SU-DHL-6 (cell line): ENCODE measurements at regions not wholly inside any gene's neighbourhood (a gene's known extent, or its start where the extent isn't known, plus 50 kb on each side); places are given as distances from the start of the nearest gene placed in this dataset.

Source experiments
- H2AFZ ChIP-seq: fragments of 200-600 bp; sonication (generic); 2 replicates; pipeline ENCODE4 v1.6.1; 2014; ENCODE audit warnings: low read depth, mild to moderate bottlenecking, moderate library complexity, mixed read lengths, antibody characterized with exemption, low read length; ENCODE audit not compliant: severe bottlenecking
- H3F3A ChIP-seq: fragments of 200-600 bp; shearing (Covaris generic); 2 replicates; pipeline ENCODE4 v1.6.0; 2016; ENCODE audit warnings: antibody characterized with exemption, mild to moderate bottlenecking; ENCODE audit not compliant: insufficient read depth
- H3K27ac ChIP-seq: fragments of 200-600 bp; sonication (generic); 2 replicates; pipeline ENCODE4 v1.5.1; 2016; ENCODE audit warnings: low read depth, mild to moderate bottlenecking, low read length, moderate library complexity, mixed read lengths
- H3K27me3 ChIP-seq: fragments of 200-600 bp; sonication (generic), shearing (Covaris generic); 2 replicates; pipeline ENCODE4 v1.6.0; 2014; ENCODE audit warnings: mild to moderate bottlenecking, low read length
- H3K36me3 ChIP-seq: fragments of 200-600 bp; sonication (generic); 2 replicates; pipeline ENCODE4 v1.6.1; 2014; ENCODE audit warnings: mild to moderate bottlenecking, low read length, mixed read lengths
- H3K4me2 ChIP-seq: fragments of 300-600, 200-600 bp; shearing (Covaris generic), sonication (generic); 2 replicates; pipeline ENCODE4 v1.6.0; 2014; ENCODE audit warnings: low read length, low read depth, mild to moderate bottlenecking; ENCODE audit not compliant: poor library complexity, severe bottlenecking
- H3K4me3 ChIP-seq: fragments of 200-600 bp; sonication (generic); 2 replicates; pipeline ENCODE4 v1.5.1; 2014; ENCODE audit warnings: antibody characterized with exemption, low read length, mild to moderate bottlenecking, mixed read lengths; ENCODE audit not compliant: insufficient read depth, poor library complexity, severe bottlenecking
- H3K79me2 ChIP-seq: fragments of 200-600 bp; sonication (generic); 2 replicates; pipeline ENCODE4 v1.6.1; 2014; ENCODE audit warnings: mild to moderate bottlenecking, low read length, moderate library complexity; ENCODE audit not compliant: insufficient read depth
- H3K9ac ChIP-seq: fragments of 200-600 bp; sonication (generic); 2 replicates; pipeline ENCODE4 v1.7.0; 2014; ENCODE audit warnings: mild to moderate bottlenecking, low read length
- H3K9me2 ChIP-seq: fragments of 200-600 bp; sonication (generic); replicated peaks from 2 replicates; pipeline ENCODE4 v1.6.1; 2014; ENCODE audit warnings: low read length; ENCODE audit not compliant: insufficient read depth
- H3K9me3 ChIP-seq: fragments of 200-600 bp; sonication (generic); 2 replicates; pipeline ENCODE4 v1.6.1; 2014; ENCODE audit warnings: low read length, mixed read lengths; ENCODE audit not compliant: insufficient read depth
- H4K20me1 ChIP-seq: fragments of 200-600 bp; sonication (generic); 2 replicates; pipeline ENCODE4 v1.6.1; 2014; ENCODE audit warnings: low read depth, mild to moderate bottlenecking, antibody characterized with exemption, low read length, moderate library complexity, mixed read lengths
- EZH2phosphoT487 ChIP-seq: fragments of 200-600 bp; sonication (generic), shearing (Covaris generic); conservative IDR thresholded peaks from 2 replicates; pipeline ENCODE4 v1.6.1; 2018; ENCODE audit warnings: mild to moderate bottlenecking, antibody characterized with exemption, low read length, moderate library complexity, mixed read lengths
- TF ChIP-seq, protein P1 (sequence below): fragments of 200-600 bp; sonication (generic); IDR thresholded peaks from one replicate; pipeline ENCODE4 v1.5.1; 2017; ENCODE audit warnings: antibody characterized with exemption, mild to moderate bottlenecking, low read length, moderate library complexity; ENCODE audit not compliant: insufficient read depth, poor library complexity, severe bottlenecking

DNA sequence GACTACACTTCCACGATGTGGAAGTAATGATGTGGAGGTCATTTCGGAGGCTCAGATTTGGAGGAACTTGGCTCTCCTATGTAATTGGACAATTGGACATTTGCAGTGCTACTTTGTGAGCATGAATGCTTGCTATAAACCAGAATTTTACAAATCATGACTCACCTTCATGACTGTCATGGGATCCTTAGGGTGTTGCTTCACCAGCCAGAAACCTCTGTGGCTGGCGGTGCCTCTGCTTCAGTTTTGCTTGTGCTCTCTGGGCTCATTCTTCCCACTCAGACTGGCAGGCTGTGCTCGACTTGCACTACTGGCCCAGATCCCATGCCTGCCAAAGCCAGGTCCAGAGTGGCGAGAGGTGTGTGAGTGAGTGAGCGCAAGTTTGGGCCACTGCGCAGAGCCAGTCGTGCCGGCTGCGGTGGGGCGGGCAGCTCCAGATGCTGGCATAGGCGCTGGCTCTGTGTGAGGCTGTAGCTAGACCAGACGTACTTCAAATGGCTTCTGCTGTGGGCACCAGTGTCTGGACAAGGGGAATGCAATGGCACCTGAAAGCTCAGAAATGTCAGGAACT lies 387.8 kb downstream of the AEBP2 start:
- H3K27me3 ChIP-seq: no peaks in the 10 kb centered on the region
- H3K27ac ChIP-seq: no peak overlapping the region
- no peaks in the 10 kb centered on the region for H3K79me2 ChIP-seq
- H4K20me1 ChIP-seq: no peaks in the 10 kb centered on the region
- H3K9ac ChIP-seq: no peak overlapping the region
- no peak overlapping the region for H3K4me3 ChIP-seq
- H3K36me3 ChIP-seq: no peaks in the 10 kb centered on the region
- TF ChIP-seq, protein P1, sequence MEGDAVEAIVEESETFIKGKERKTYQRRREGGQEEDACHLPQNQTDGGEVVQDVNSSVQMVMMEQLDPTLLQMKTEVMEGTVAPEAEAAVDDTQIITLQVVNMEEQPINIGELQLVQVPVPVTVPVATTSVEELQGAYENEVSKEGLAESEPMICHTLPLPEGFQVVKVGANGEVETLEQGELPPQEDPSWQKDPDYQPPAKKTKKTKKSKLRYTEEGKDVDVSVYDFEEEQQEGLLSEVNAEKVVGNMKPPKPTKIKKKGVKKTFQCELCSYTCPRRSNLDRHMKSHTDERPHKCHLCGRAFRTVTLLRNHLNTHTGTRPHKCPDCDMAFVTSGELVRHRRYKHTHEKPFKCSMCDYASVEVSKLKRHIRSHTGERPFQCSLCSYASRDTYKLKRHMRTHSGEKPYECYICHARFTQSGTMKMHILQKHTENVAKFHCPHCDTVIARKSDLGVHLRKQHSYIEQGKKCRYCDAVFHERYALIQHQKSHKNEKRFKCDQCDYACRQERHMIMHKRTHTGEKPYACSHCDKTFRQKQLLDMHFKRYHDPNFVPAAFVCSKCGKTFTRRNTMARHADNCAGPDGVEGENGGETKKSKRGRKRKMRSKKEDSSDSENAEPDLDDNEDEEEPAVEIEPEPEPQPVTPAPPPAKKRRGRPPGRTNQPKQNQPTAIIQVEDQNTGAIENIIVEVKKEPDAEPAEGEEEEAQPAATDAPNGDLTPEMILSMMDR: no peak
- no peak for TF ChIP-seq EZH2phosphoT487
- no peaks in the 10 kb centered on the region for H3F3A ChIP-seq
- no peaks in the 10 kb centered on the region for H3K9me2 ChIP-seq
- no peak overlapping the region for H2AFZ ChIP-seq
- 0 out of 2 replicates have a peak, but pooled peaks cover 4% of the 10 kb centered on the region for H3K9me3 ChIP-seq
- no peak overlapping the region for H3K4me2 ChIP-seq

DNA sequence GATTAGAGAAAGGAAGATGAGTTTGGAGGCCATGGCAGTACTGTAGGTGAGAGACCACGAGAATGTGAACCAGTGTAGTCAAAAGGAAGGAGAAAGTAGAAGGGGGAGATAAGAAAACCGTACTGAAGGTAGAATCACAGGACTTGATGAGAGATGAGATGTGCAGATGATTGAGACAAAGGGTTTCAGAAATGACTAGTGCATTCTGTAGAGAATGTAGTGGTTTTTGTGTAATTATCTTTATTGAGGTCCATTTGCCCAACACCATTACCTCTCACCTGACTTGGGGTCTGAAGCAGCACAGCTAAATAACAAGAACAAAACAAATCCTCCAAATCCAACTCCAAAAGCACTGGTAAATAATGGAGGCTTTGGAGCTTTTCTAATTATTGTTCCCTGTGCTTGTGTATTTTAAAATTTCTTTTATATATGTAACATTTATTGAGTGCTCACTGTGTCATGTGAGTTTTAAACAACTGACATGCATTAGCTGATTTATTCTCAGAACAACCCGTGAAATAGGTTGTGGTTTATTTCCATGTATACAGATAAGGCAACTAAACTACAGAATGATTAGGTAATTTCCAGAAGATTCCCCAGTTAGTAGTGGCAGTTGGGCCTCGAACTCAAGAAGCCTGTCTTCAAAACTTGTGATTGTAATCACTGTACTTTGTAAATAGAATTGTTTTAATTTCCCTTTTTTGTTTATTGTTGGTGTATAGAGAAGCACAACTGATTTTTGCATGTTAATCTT lies 390.0 kb downstream of the AEBP2 start:
- no peak for TF ChIP-seq EZH2phosphoT487
- TF ChIP-seq, protein P1: no peak
- H3K9ac ChIP-seq: no peak overlapping the region
- no peaks in the 10 kb centered on the region for H3K79me2 ChIP-seq
- 0 out of 2 replicates have a peak, but pooled peaks cover 4% of the 10 kb centered on the region for H3K9me3 ChIP-seq
- H4K20me1 ChIP-seq: no peaks in the 10 kb centered on the region
- no peaks in the 10 kb centered on the region for H3K27me3 ChIP-seq
- no peak overlapping the region for H3K27ac ChIP-seq
- H3K4me2 ChIP-seq: no peak overlapping the region
- no peaks in the 10 kb centered on the region for H3K9me2 ChIP-seq
- H2AFZ ChIP-seq: no peak overlapping the region
- no peaks in the 10 kb centered on the region for H3K36me3 ChIP-seq
- H3K4me3 ChIP-seq: no peak overlapping the region
- no peaks in the 10 kb centered on the region for H3F3A ChIP-seq

DNA sequence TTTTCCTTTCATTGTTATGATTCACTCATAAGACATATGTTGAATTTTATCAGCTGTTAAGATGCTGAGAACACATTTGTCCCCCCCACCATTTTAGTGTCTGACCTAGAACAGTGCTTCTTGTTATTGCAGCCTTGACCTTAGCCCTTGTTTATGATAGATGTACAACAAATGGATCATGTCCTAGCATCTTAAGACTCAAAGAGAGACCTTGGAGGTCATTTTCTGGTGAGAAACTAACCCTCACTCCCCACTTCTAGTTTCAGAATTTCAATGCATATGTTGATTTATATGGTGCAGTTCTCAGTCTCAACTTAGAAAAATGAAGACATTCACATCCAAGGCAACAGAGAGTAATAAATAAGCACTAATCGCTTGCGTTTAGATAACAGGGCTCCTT lies 391.2 kb downstream of the AEBP2 start:
- Histone ChIP-seq H3F3A (no peaks in the 10 kb centered on the region), H3K27ac (no peak overlapping the region), H3K9me2 (no peaks in the 10 kb centered on the region), H4K20me1 (no peaks in the 10 kb centered on the region), H3K9ac (no peak overlapping the region), H3K9me3 (0 out of 2 replicates have a peak, but pooled peaks cover 4% of the 10 kb centered on the region), H3K4me3 (no peak overlapping the region), H3K36me3 (no peaks in the 10 kb centered on the region), H3K4me2 (no peak overlapping the region), H3K79me2 (no peaks in the 10 kb centered on the region), H3K27me3 (no peaks in the 10 kb centered on the region), H2AFZ (no peak overlapping the region)
- TF ChIP-seq, protein P1: no peak
- TF ChIP-seq EZH2phosphoT487: no peak
